22Rv1 (cell line): ENCODE measurements at regions not wholly inside any gene's neighbourhood (a gene's known extent, or its start where the extent isn't known, plus 50 kb on each side); places are given as distances from the start of the nearest gene placed in this dataset.

Experiments used
- ZFX ChIP-seq: fragments of 450-650 bp; IDR thresholded peaks from 2 replicates; pipeline ENCODE4 v1.6.1; 2017; ENCODE audit warnings: antibody characterized with exemption, borderline replicate concordance
- TF ChIP-seq, protein P1 (sequence below): fragments of 450-650 bp; IDR thresholded peaks from 2 replicates; pipeline ENCODE4 v1.5.1; 2017; ENCODE audit warnings: mild to moderate bottlenecking

DNA sequence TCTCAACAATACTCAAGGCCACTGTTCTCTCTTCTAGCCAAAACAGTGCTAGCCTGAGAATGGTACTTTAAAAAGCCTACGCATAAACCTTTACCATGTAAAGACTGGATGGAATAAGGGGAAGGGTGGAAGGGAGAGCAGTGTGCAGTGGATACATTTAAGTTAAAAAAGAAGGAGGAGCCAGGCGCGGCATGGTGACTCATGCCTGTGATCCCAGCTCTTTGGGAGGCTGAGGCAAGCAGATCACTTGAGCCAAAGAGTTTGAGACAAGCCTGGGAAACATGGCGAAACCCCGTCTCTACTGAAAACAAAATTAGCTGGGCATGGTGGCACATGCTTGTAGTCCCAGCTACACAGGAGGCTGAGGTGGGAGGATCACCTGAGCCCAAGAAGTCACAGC is 127.7 kb upstream of the KIF2A start:
- TF ChIP-seq, protein P1, sequence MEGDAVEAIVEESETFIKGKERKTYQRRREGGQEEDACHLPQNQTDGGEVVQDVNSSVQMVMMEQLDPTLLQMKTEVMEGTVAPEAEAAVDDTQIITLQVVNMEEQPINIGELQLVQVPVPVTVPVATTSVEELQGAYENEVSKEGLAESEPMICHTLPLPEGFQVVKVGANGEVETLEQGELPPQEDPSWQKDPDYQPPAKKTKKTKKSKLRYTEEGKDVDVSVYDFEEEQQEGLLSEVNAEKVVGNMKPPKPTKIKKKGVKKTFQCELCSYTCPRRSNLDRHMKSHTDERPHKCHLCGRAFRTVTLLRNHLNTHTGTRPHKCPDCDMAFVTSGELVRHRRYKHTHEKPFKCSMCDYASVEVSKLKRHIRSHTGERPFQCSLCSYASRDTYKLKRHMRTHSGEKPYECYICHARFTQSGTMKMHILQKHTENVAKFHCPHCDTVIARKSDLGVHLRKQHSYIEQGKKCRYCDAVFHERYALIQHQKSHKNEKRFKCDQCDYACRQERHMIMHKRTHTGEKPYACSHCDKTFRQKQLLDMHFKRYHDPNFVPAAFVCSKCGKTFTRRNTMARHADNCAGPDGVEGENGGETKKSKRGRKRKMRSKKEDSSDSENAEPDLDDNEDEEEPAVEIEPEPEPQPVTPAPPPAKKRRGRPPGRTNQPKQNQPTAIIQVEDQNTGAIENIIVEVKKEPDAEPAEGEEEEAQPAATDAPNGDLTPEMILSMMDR = no peak
- no peak for TF ChIP-seq ZFX
